Heart right ventricle (tissue), 16 donors: ENCODE measurements at regions not wholly inside any gene's neighbourhood (a gene's known extent, or its start where the extent isn't known, plus 50 kb on each side); places are given as distances from the start of the nearest gene placed in this dataset.

Experiments used
- ATAC-seq, 8 donors: fragments of 200-7000 bp; cut with Tn5 transposase; one replicate each; pipeline ENCODE4 v1.9.1; 2020; ENCODE audit warnings: mild to moderate bottlenecking in 8 of 8, moderate library complexity in 8 of 8, moderate number of reproducible peaks in 1 of 8
- DNase-seq, 2 donors: peaks; one replicate each; pipeline ENCODE4 v3.0.0-alpha.2; 2020
- H3K27ac ChIP-seq, 10 donors: fragments of 200-600 bp; sonication (generic) in 2 of 10; one replicate each; pipeline versions ENCODE4 v1.5.0 to v1.8.0; 2020 to 2022; ENCODE audit warnings: mild to moderate bottlenecking in 3 of 10
- H3K27me3 ChIP-seq, 7 donors: fragments of 200-600 bp; one replicate each; pipeline ENCODE4 v1.8.0; 2021 to 2022; ENCODE audit warnings: mild to moderate bottlenecking in 2 of 7
- H3K36me3 ChIP-seq, 9 donors: fragments of 200-600 bp; sonication (generic) in 1 of 9; one replicate each; pipeline versions ENCODE4 v1.5.0 to v1.8.0; 2020 to 2022; ENCODE audit warnings: mild to moderate bottlenecking in 2 of 9
- H3K4me1 ChIP-seq, 9 donors: fragments of 200-600 bp; sonication (generic) in 1 of 9; one replicate each; pipeline versions ENCODE4 v1.5.0 to v1.8.0; 2020 to 2022; ENCODE audit warnings: mild to moderate bottlenecking in 4 of 9
- H3K4me3 ChIP-seq, 10 donors: fragments of 200-600 bp; sonication (generic) in 2 of 10; one replicate each; pipeline versions ENCODE4 v1.5.0 to v1.8.0; 2020 to 2022; ENCODE audit warnings: mild to moderate bottlenecking in 7 of 10, moderate library complexity in 2 of 10
- H3K9me3 ChIP-seq, 11 donors: fragments of 200-600 bp in 10 of 11; sonication (generic) in 2 of 11; one replicate each; pipeline versions ENCODE4 v1.5.0 to v1.8.0; 2013 to 2022; ENCODE audit warnings: mild to moderate bottlenecking in 2 of 11, control low read depth in 1 of 11, moderate library complexity in 1 of 11
- WGBS, 2 donors: extraction: QIAGEN DNeasy Blood & Tissue Kit; methylation state at CpG; one replicate each; pipeline ENCODE4 v1.1.7; 2013; ENCODE audit warnings: inconsistent platforms in 1 of 2; 5-methylcytosine and 5-hydroxymethylcytosine counted together
- intact Hi-C, 10 donors: fragments of 100-400 bp; cut with DNase I; formaldehyde crosslinking; loops; one replicate each; pipeline versions ENCODE4 v1.11.1 to v1.14.2; 2022
- TF ChIP-seq, protein P1 (sequence below), 9 donors: fragments of 200-600 bp; sonication (generic) in 2 of 9; IDR thresholded peaks; one replicate each; pipeline versions ENCODE4 v1.5.0 to v1.8.0; 2021 to 2022; ENCODE audit warnings: antibody characterized with exemption in 9 of 9, mild to moderate bottlenecking in 5 of 9, moderate library complexity in 1 of 9
- donor health status: Arrhythmogenic right ventricular cardiomyopathy.
- donor health status: ischemic (EF 13 %, LVEDD 7.1; RV severe dilation, severe dysfunction).
- donor health status: healthy with polysubstance abuse.
- donor health status: DM: no; HTN: yes; CAD: no.
- donor health status: DM: no; HTN: no; CAD: no.
- donor health status: ischemic (EF 25% LVEDD 6.9; RV normal size, moderate dysfunction).
- donor health status: ischemic (EF 25% LVEDD 5.7; RV mildly dilated, moderate dysfunction).
- donor health status: healthy.
- donor health status: DM: yes; HTN: yes; CAD: no.
- donor health status: Ischemic cardiomyopathy.
- donor health status: ischemic (EF 35%, LVEDD 5.7; RV mildly dilated, moderate dysfunction).
- donor health status: nonischemic (EF 11% LVEDD 7.7; RV severe dilation, severe dysfunction).
- donor health status: DM: yes; HTN: yes; CAD: no.
- donor health status: PGD.
- donor health status: ischemic (EF 29% LVEDD 5.4; RV normal size, mild dysfunction).
- donor health status: nonischemic (EF 23%, LVEDD 6.1; RV moderate dilation, normal function).

DNA sequence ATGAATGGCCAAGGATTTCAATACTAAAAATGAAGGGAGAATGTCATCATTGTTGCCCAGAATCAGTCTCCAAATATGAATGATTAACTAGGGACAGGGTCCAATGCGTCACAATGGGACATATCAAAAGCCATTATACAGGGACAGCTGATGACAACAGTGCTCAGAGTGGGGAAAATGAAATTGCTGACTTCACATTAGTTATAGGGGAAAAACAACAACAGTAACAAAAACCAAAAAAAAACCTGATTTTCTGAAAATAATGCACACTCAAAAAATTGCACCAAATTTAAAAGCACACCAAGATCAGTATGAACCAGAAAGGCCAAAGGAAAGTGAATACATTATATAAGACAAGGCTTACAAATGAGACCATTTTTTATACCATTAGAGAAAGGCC lies 353.2 kb upstream of the SOX5 start:
- no peak for DNase-seq
- H3K27ac ChIP-seq: no peak overlapping the region
- no peaks in the 10 kb centered on the region for H3K27me3 ChIP-seq
- intact Hi-C loops: no loop called here
- ATAC-seq: no peak
- no peak overlapping the region for H3K4me3 ChIP-seq
- no peaks in the 10 kb centered on the region for H3K9me3 ChIP-seq
- H3K36me3 ChIP-seq: no peaks in the 10 kb centered on the region
- TF ChIP-seq, protein P1, sequence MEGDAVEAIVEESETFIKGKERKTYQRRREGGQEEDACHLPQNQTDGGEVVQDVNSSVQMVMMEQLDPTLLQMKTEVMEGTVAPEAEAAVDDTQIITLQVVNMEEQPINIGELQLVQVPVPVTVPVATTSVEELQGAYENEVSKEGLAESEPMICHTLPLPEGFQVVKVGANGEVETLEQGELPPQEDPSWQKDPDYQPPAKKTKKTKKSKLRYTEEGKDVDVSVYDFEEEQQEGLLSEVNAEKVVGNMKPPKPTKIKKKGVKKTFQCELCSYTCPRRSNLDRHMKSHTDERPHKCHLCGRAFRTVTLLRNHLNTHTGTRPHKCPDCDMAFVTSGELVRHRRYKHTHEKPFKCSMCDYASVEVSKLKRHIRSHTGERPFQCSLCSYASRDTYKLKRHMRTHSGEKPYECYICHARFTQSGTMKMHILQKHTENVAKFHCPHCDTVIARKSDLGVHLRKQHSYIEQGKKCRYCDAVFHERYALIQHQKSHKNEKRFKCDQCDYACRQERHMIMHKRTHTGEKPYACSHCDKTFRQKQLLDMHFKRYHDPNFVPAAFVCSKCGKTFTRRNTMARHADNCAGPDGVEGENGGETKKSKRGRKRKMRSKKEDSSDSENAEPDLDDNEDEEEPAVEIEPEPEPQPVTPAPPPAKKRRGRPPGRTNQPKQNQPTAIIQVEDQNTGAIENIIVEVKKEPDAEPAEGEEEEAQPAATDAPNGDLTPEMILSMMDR (IDR thresholded peaks at IDR 0.05): no peak
- 77 to 92% methylated on average over 1 of the region's 1 CpG for WGBS, 2 donors
- no peaks in the 10 kb centered on the region for H3K4me1 ChIP-seq

DNA sequence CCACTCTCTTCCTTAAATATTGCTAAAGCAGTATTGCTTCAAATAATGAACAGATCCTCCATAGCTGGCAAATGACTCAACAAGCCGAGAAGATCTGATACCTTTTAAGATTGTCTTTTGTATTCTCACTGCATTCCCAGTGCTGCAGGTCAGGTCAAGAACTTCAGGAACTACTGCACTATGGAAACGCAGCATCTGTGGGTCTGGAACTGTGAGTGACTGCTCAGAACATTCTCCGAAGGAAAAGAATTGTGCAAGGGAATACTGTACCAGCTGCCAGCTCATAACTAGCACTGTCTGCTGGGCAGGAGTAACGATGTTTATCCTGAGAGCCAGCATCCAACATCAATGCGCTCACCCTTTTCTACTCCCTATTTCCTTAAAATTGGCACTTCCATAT lies 348.0 kb upstream of the SOX5 start:
- ATAC-seq (no peak), DNase-seq (no peak)
- Histone ChIP-seq H3K36me3 (no peaks in the 10 kb centered on the region), H3K27ac (no peak overlapping the region), H3K4me3 (no peak overlapping the region), H3K27me3 (no peaks in the 10 kb centered on the region), H3K9me3 (no peaks in the 10 kb centered on the region), H3K4me1 (no peaks in the 10 kb centered on the region)
- TF ChIP-seq, protein P1 (IDR thresholded peaks at IDR 0.05): no peak
- intact Hi-C loops: no loop called here
- 83 to 85% methylated on average over 5 of the region's 5 CpGs for WGBS, 2 donors

DNA sequence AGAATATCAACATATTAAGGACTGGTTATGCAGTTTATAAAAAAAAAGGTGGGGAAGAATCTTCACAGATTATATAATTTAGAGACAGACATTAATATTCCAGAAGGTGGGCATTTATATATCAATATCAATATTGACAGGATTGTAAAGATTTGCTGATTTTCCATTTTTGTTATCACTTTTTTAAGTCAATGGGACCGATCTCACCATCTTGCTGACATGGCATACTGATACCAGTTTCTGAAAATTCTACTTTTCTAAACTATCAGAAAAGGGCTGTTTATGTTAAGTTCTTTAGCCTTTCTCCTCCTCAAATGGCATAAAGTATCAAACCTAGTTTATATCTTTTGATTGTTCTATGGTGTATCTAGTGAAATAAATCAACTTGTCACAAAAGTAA lies 344.1 kb upstream of the SOX5 start:
- ATAC-seq (no peak), DNase-seq (no peak)
- Histone ChIP-seq H3K36me3 (no peaks in the 10 kb centered on the region), H3K9me3 (no peaks in the 10 kb centered on the region), H3K27me3 (no peaks in the 10 kb centered on the region), H3K4me3 (no peak overlapping the region), H3K27ac (no peak overlapping the region), H3K4me1 (no peaks in the 10 kb centered on the region)
- 85 to 90% methylated on average over 1 of the region's 1 CpG for WGBS, 2 donors
- intact Hi-C loops: no loop called here
- TF ChIP-seq, protein P1 (IDR thresholded peaks at IDR 0.05): no peak

DNA sequence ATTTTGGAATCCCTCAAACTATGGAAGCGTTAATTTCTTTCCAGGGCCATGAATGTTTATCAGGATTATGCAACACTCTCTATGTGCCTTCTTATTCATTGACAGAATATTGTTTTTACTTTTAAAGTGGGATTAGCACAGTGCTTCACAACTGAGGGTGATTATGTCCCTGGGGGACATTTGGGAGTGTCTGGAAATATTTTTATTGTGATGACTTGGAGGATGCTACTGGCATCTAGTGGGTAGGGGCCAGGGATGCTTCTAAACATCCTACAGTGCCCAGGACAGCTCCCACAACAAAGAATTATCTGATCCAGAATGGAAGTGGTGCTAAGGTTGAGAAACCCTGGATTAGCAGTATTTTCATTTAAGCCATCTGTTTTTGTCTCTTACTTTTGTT lies 338.5 kb upstream of the SOX5 start:
- H3K9me3 ChIP-seq: no peaks in the 10 kb centered on the region
- TF ChIP-seq, protein P1 (IDR thresholded peaks at IDR 0.05): no peak
- intact Hi-C loops: no loop called here
- no peak for ATAC-seq
- no peak for DNase-seq
- no peaks in the 10 kb centered on the region for H3K27me3 ChIP-seq
- 78 to 92% methylated on average over 1 of the region's 1 CpG for WGBS, 2 donors
- H3K27ac ChIP-seq: no peak overlapping the region
- no peak overlapping the region for H3K4me3 ChIP-seq
- H3K36me3 ChIP-seq: no peaks in the 10 kb centered on the region
- no peaks in the 10 kb centered on the region for H3K4me1 ChIP-seq

DNA sequence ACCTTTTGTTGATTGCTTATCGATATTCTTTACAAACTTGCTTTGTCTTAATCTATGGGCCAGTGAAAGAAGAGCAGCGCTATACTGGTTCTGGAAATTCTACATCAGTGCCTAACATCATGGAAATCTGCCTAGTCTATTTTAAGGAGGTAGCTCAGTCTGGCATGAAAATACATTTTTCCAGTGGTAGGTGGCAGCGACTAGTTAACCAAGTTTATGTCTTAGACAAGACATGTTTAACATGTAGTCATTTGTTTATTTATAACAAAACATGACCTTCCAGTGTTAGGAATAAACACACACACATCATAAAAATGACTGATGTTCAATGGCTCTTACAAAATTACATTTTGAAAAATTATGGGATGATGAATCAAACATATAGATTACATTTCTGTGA lies 336.0 kb upstream of the SOX5 start:
- no peaks in the 10 kb centered on the region for H3K4me1 ChIP-seq
- no peak for DNase-seq
- ATAC-seq: no peak
- H3K4me3 ChIP-seq: no peak overlapping the region
- H3K36me3 ChIP-seq: no peaks in the 10 kb centered on the region
- H3K27me3 ChIP-seq: no peaks in the 10 kb centered on the region
- WGBS, 2 donors: 64 to 75% methylated on average over 3 of the region's 3 CpGs
- no peak overlapping the region for H3K27ac ChIP-seq
- intact Hi-C loops: no loop called here
- TF ChIP-seq, protein P1 (IDR thresholded peaks at IDR 0.05): no peak
- no peaks in the 10 kb centered on the region for H3K9me3 ChIP-seq
